HepG2 (cell line): ENCODE measurements at regions not wholly inside any gene's neighbourhood (a gene's known extent, or its start where the extent isn't known, plus 50 kb on each side); places are given as distances from the start of the nearest gene placed in this dataset.

ENCODE experiments used
- ATAC-seq: fragments of 200-7000 bp; cut with Tn5 transposase; 3 replicates; pipeline ENCODE4 v1.9.1; 2020; ENCODE audit warnings: mild to moderate bottlenecking, moderate library complexity
- BruUV-seq: library from RNA; stranded (reverse); fragments of 400-500 nt; replicated peaks from 2 replicates; lab custom pipeline; 2021; lab: Mats Ljungman, UMichigan
- CTCF ChIA-PET: fragments of 300-600 bp; formaldehyde crosslinking; extraction: SDS; loops from one replicate; lab custom pipeline; 2021; ENCODE audit warnings: low total read pairs, inconsistent platforms, low intra/inter-chr PET ratio; lab: Yijun Ruan, JAX
- POLR2A ChIA-PET: fragments of 350-600 bp; sonication (Branson Sonifier 250); formaldehyde crosslinking; loops from one replicate; lab custom pipeline; 2020; ENCODE audit warnings: antibody characterized with exemption, inconsistent platforms; lab: Yijun Ruan, JAX
- DNase-seq: peaks from one replicate; pipeline ENCODE4 v3.0.0-alpha.2; 2015; ENCODE audit warnings: low spot score
- FAIRE-seq: peaks from 3 replicates; lab custom pipeline; 2011; peaks lifted over from hg19 to GRCh38; lab: Jason Lieb, UNC
- H2AFZ ChIP-seq: one replicate; pipeline ENCODE4 v1.6.1; 2011; ENCODE audit warnings: low read length, inconsistent platforms
- H3K27ac ChIP-seq: fragments of 300-600 bp; 3 replicates; pipeline ENCODE4 v1.8.0; 2011; ENCODE audit warnings: mixed run types, mild to moderate bottlenecking, mixed read lengths, low read length, inconsistent platforms; ENCODE audit not compliant: insufficient read depth; ENCODE audit errors: extremely low read length
- H3K27me3 ChIP-seq, 2 experiments: fragments of 200-600 bp in 1 of 2; 2 replicates in 1 of 2; 3 replicates in 1 of 2; pipeline versions ENCODE4 v1.6.0 to v1.8.0; 2011; ENCODE audit warnings: low read length in 2 of 2, mild to moderate bottlenecking in 2 of 2, moderate library complexity in 2 of 2, inconsistent platforms in 1 of 2; ENCODE audit not compliant: insufficient read depth in 2 of 2, control insufficient read depth in 1 of 2
- H3K36me3 ChIP-seq, 2 experiments: fragments of 200-600 bp in 1 of 2; replicated peaks in 1 of 2; 2 replicates in 1 of 2; 3 replicates in 1 of 2; pipeline versions ENCODE4 v1.5.1 to v1.8.0; 2011; ENCODE audit warnings: low read length in 2 of 2, inconsistent platforms in 1 of 2; ENCODE audit not compliant: insufficient read depth in 2 of 2, control insufficient read depth in 1 of 2
- H3K4me1 ChIP-seq: 2 replicates; pipeline ENCODE4 v1.5.1; 2012; ENCODE audit warnings: low read length, inconsistent platforms; ENCODE audit not compliant: insufficient read depth
- H3K4me2 ChIP-seq: 2 replicates; pipeline ENCODE4 v1.6.0; 2011; ENCODE audit warnings: low read depth, low read length, inconsistent platforms
- H3K4me3 ChIP-seq, 3 experiments: fragments of 200-600 bp in 1 of 3; sonication (generic), shearing (Covaris generic) in 1 of 3; replicated peaks in 1 of 3; 2 replicates each; pipeline ENCODE4 v1.5.1; 2011 to 2016; ENCODE audit warnings: low read length in 3 of 3, inconsistent platforms in 2 of 3, low read depth in 2 of 3, mild to moderate bottlenecking in 2 of 3, control low read depth in 1 of 3, mixed read lengths in 1 of 3; ENCODE audit not compliant: insufficient read depth in 1 of 3
- H3K79me2 ChIP-seq: one replicate; pipeline ENCODE4 v1.6.1; 2011; ENCODE audit warnings: low read length, inconsistent platforms; ENCODE audit not compliant: insufficient read depth
- H3K9ac ChIP-seq: 2 replicates; pipeline ENCODE4 v1.6.0; 2011; ENCODE audit warnings: mild to moderate bottlenecking, low read depth, low read length, inconsistent platforms; ENCODE audit not compliant: insufficient read depth
- H3K9me3 ChIP-seq: 2 replicates; pipeline ENCODE4 v1.5.1; 2012; ENCODE audit warnings: mild to moderate bottlenecking, low read length
- H4K20me1 ChIP-seq: 2 replicates; pipeline ENCODE4 v1.6.0; 2011; ENCODE audit warnings: inconsistent platforms, mild to moderate bottlenecking, low read length, moderate library complexity; ENCODE audit not compliant: insufficient read depth
- JUNB ChIP-seq: sonication (generic); formaldehyde crosslinking; IDR thresholded peaks from 2 replicates; pipeline ENCODE4 v1.8.0; 2022; ENCODE audit warnings: missing genetic modification reagents, mild to moderate bottlenecking, borderline replicate concordance
- PAWR ChIP-seq: sonication (generic); formaldehyde crosslinking; IDR thresholded peaks from 2 replicates; pipeline ENCODE4 v1.4.0; 2020; ENCODE audit warnings: missing genetic modification reagents, mild to moderate bottlenecking, borderline replicate concordance
- SCMH1 ChIP-seq: sonication (generic); formaldehyde crosslinking; IDR thresholded peaks from 2 replicates; pipeline ENCODE4 v1.9.0; 2021; ENCODE audit warnings: missing genetic modification reagents, mild to moderate bottlenecking, borderline replicate concordance
- ZC3H4 ChIP-seq: sonication (generic); formaldehyde crosslinking; IDR thresholded peaks from 2 replicates; pipeline ENCODE4 v1.4.0; 2020; ENCODE audit warnings: missing genetic modification reagents, borderline replicate concordance
- ZNF17 ChIP-seq: sonication (generic); formaldehyde crosslinking; IDR thresholded peaks from 2 replicates; pipeline ENCODE4 v1.5.0; 2020; ENCODE audit warnings: mild to moderate bottlenecking, missing genetic modification reagents
- ZNF720 ChIP-seq: sonication (generic); formaldehyde crosslinking; IDR thresholded peaks from 2 replicates; pipeline ENCODE4 v1.4.0; 2020; ENCODE audit warnings: missing genetic modification reagents
- ZNF883 ChIP-seq: sonication (generic); formaldehyde crosslinking; IDR thresholded peaks from 2 replicates; pipeline ENCODE4 v1.5.1; 2020; ENCODE audit warnings: mild to moderate bottlenecking, missing genetic modification reagents; ENCODE audit errors: not compliant biosample characterization
- WGBS: methylation state at CpG from one replicate; pipeline ENCODE4 v1.1.6; 2017; ENCODE audit warnings: low lambda C conversion rate; 5-methylcytosine and 5-hydroxymethylcytosine counted together
- in situ Hi-C: cut with HindIII; loops from 2 replicates; pipeline ENCODE4 v1.10.0; 2017; ENCODE audit warnings: low pct_unique_long_range_greater_than_20kb; ENCODE audit not compliant: extremely low pct_ligation_motif_present
- intact Hi-C: fragments of 100-400 bp; cut with micrococcal nuclease; formaldehyde crosslinking; loops from one replicate; pipeline ENCODE4 v1.10.0; 2022; ENCODE audit not compliant: unreplicated experiment

DNA sequence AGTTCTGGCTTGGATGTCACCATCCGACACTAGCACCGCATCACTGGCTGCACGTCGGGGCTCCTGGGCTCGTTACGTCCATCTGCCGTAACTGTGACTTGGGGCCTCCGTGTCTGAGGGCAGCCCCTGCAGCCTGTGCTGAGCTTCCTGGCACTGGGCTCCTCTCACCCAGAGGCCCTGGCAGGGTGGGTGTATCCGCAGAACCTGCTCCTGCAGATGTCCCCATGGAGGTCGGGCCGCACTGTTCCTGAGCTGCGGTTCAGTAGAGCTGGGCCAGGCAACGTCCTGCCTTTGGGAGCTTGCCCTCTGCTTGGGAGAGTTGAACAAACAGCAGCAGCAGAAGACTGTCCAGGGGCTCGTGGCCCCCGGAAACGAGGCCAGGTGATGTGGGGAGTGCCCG, 71.4 kb downstream of the RGS12 start:
- ATAC-seq (no peak), FAIRE-seq (no peak), DNase-seq (no peak)
- H3K79me2 ChIP-seq: no peaks in the 10 kb centered on the region
- in situ Hi-C loops (no loop called here), intact Hi-C loops (no loop called here)
- no peaks in the 10 kb centered on the region for H3K9me3 ChIP-seq
- H3K27me3 ChIP-seq: no peaks in the 10 kb centered on the region; a peak in 1 of 5 replicates
- H3K27ac ChIP-seq: no peak overlapping the region
- no peaks in the 10 kb centered on the region; a peak in 2 of 5 replicates for H3K36me3 ChIP-seq
- no peaks in the 10 kb centered on the region for H4K20me1 ChIP-seq
- no peak for TF ChIP-seq ZNF720
- TF ChIP-seq ZNF17 (CRISPR knock-in tag): peak; percentile 4; the same call in 1 of the 2 replicates
- no peak for TF ChIP-seq ZNF883 (CRISPR knock-in tag)
- TF ChIP-seq PAWR: no peak
- TF ChIP-seq SCMH1 (CRISPR knock-in tag): no peak
- TF ChIP-seq ZC3H4 (CRISPR knock-in tag): no peak
- H3K4me3 ChIP-seq: no peak overlapping the region
- ChIA-PET POLR2A (no interaction called here), CTCF (no interaction called here)
- WGBS: 97% methylated on average over 13 of the region's 17 CpGs
- H3K4me1 ChIP-seq: peaks cover 24% of the 10 kb centered on the region
- H3K9ac ChIP-seq: no peak overlapping the region
- no TSS peak for BruUV-seq
- H2AFZ ChIP-seq: no peak overlapping the region
- H3K4me2 ChIP-seq: no peak overlapping the region

DNA sequence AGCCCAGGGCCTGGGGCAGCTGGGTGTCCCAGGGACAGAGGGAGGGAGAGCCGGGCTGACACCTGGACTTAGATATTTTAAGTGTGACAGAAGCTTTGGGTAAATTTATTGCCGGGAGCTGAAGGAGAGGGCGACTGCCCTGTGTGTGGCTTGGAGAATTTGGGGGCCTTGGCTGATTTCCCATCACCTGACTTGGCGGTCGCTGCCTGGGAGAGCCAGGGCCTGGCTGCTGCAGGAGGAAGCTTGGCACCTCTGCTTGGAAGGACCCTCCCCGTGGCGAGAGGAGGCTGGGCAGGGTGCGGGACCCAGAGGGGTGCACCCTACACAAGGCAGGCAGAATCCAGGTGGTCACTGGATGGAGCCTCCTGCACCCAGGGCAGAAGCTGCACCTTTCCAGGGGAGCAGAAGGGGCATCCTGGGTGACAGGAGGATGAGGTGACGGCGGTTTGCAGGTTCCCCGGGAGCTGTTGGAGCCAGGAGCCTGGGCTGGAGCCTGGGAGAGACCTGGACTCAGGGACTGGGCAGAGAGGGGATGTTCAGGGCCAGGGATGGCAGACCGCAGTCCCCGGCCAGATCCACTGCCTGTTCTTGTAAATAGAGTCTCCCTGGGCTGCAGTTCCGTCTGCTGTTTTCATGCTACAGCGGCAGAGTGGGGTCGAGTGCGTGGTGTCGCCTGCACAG, 72.0 kb downstream of the RGS12 start:
- H3K4me1 ChIP-seq: peaks cover 24% of the 10 kb centered on the region
- no peak overlapping the region for H3K27ac ChIP-seq
- ATAC-seq (no peak), DNase-seq (no peak), FAIRE-seq (no peak)
- BruUV-seq: no TSS peak
- H3K9me3 ChIP-seq: no peaks in the 10 kb centered on the region
- H4K20me1 ChIP-seq: no peaks in the 10 kb centered on the region
- intact Hi-C loops (no loop called here), in situ Hi-C loops (no loop called here)
- H2AFZ ChIP-seq: no peak overlapping the region
- CTCF ChIA-PET: no interaction called here
- no peak overlapping the region for H3K4me2 ChIP-seq
- POLR2A ChIA-PET: no interaction called here
- no peak overlapping the region for H3K4me3 ChIP-seq
- H3K9ac ChIP-seq: no peak overlapping the region
- no peaks in the 10 kb centered on the region; a peak in 2 of 5 replicates for H3K36me3 ChIP-seq
- TF ChIP-seq JUNB (CRISPR knock-in tag) (no peak), ZNF17 (CRISPR knock-in tag) (peak; percentile 12; the same call in 1 of the 2 replicates)
- no peaks in the 10 kb centered on the region; a peak in 1 of 5 replicates for H3K27me3 ChIP-seq
- no peaks in the 10 kb centered on the region for H3K79me2 ChIP-seq
- whole genome bisulfite sequencing: 93% methylated on average over 7 of the region's 18 CpGs
